ENCODE measurements at regions not wholly inside any gene's neighbourhood (a gene's known extent, or its start where the extent isn't known, plus 50 kb on each side); places are given as distances from the start of the nearest gene placed in this dataset.
"Not testable (repeated sequence)": the region's sequence is repeated elsewhere in the genome, so short reads cannot be mapped to it uniquely, and the experiment has no call there.

- TF ChIP-seq POLR2A (IDR thresholded peaks at IDR 0.05; ENCODE audit: low read length); GATA1 (IDR thresholded peaks at IDR 0.05; ENCODE audit: low read depth, low read length): not testable (repeated sequence)
These were observed 200.0 kb downstream of the LAT start for GRCh38 chr16:29184738-29185438.
